ENCODE measurements at regions not wholly inside any gene's neighbourhood (a gene's known extent, or its start where the extent isn't known, plus 50 kb on each side); places are given as distances from the start of the nearest gene placed in this dataset.
"Not testable (repeated sequence)": the region's sequence is repeated elsewhere in the genome, so short reads cannot be mapped to it uniquely, and the experiment has no call there.

DNA sequence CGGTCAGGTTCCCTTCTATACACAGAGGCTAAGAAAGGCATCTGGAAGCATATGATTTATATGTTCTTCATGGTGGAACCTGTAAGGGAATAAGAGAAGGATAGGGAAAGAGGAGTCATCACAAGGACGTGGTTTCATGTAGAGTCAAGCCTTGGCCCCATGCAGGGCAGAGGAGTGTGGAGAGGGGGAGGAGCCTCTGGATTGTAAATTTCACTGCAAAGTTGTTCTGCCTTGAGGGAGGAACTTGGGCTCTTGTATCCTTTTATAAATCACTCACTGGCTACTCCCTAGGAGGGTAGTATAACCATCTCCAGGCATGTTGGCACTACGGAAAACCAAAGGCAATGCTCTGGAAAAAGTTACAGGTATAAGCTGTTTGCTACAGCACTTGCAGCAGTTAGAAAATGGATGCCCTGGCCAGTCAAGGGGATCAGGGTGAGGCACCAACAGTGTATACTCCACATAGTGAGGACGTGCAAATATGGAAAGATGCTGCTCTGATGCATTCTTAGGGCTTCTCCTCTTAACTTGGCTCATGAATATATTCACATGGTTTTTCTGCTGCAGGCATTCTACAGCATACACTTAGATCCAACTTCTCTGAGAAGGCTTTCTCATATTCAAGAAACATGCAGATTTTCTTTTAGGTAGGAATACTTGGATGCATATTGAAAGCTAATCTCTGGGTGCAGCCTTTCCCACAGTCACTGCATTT, 60.3 kb upstream of the ZNF81 start:
- Histone ChIP-seq H3K27ac (no peak overlapping the region), H3K27me3 (no peaks in the 10 kb centered on the region), H3K9ac (ENCODE audit: low read depth in 2 of 2, low read length in 2 of 2) (no peak overlapping the region), H3K4me3 (no peak overlapping the region), H3K9me3 (no peaks in the 10 kb centered on the region), H3K4me1 (no peaks in the 10 kb centered on the region), H3K36me3 (no peaks in the 10 kb centered on the region)
- TF ChIP-seq CTCF (IDR thresholded peaks at IDR 0.05) = no peak
- no peak for DNase-seq
- intact Hi-C loops (cut with DNase I) = no loop called here

- Histone ChIP-seq H3K4me1 (no peaks in the 10 kb centered on the region), H3K4me3 (no peak overlapping the region), H3K27ac (no peak overlapping the region), H3K36me3 (no peaks in the 10 kb centered on the region), H3K9ac (ENCODE audit: low read depth in 2 of 2, low read length in 2 of 2) (no peak overlapping the region), H3K9me3 (no peaks in the 10 kb centered on the region), H3K27me3 (no peaks in the 10 kb centered on the region)
- intact Hi-C loops (cut with DNase I) = no loop called here
- no peak for TF ChIP-seq CTCF (IDR thresholded peaks at IDR 0.05)
- DNase-seq = no peak
Observed at GRCh38 chrX:47772764-47773163, 63.9 kb upstream of the ZNF81 start.

DNA sequence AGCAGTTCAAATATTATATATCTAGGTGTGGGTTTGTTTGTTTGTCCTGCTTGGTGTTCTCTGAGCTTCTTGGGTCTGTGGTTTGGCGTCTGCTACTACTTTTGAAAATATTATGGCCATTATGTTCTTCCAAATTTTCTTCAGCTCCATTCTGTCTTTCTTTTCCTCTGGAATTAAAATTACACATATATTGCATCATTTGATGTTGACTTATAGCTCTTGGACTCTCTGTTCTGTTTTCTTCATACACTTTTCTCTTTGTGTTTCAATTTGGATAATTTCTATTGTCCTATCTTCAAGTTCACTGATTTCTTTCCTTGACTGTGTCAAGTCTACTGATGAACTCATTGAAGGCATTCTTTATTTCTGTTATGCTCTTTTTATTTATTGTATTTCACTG, 65.2 kb upstream of the ZNF81 start:
- H3K9me3 ChIP-seq = no peaks in the 10 kb centered on the region
- H3K27me3 ChIP-seq = no peaks in the 10 kb centered on the region
- H3K36me3 ChIP-seq = no peaks in the 10 kb centered on the region
- no peak overlapping the region for H3K4me3 ChIP-seq
- no peak for TF ChIP-seq CTCF (IDR thresholded peaks at IDR 0.05)
- no peak overlapping the region for H3K9ac ChIP-seq (ENCODE audit: low read depth in 2 of 2, low read length in 2 of 2)
- intact Hi-C loops (cut with DNase I) = no loop called here
- DNase-seq = no peak
- no peaks in the 10 kb centered on the region for H3K4me1 ChIP-seq
- no peak overlapping the region for H3K27ac ChIP-seq

DNA sequence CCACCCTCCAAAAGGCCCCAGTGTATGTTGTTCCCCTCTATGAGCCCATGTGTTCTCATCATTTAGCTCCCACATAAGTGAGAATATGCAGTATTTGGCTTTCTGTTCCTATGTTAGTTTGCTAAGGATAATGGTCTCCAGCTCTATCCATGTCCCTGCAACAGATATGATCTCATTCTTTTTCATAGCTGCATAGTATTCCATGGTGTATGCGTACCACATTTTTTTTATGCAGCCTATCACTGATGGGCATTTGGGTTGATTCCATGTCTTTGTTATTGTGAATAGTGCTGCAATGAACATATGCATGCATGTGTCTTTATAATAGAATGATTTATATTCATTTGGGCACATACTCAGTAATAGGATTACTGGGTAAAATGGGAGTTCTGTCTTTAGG, 73.9 kb upstream of the ZNF81 start:
- H3K9ac ChIP-seq (ENCODE audit: low read depth in 2 of 2, low read length in 2 of 2); H3K27me3 ChIP-seq; intact Hi-C loops (cut with DNase I); H3K4me3 ChIP-seq; H3K36me3 ChIP-seq; H3K27ac ChIP-seq; H3K4me1 ChIP-seq; DNase-seq; H3K9me3 ChIP-seq: not testable (repeated sequence)

DNA sequence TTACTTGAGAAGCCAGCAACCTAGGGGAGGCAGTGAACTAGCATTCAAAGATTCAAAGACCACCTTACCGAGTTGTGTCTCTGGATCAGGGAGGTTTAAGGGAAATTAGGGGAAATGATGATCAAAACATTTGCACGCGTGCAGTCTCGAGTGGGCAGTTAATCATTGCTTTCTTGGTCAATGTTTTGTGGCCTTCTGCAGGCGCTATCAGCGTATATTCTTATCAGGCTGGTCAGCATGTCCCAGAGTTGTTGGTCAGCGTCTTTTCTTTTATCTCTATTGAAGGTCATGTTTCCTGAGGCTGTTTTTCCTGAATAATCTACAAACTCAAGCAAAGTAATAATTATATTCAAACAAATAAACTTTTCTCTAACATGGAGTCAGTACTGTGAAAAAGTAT, 84.0 kb upstream of the ZNF81 start:
- intact Hi-C loops (cut with DNase I) = no loop called here
- DNase-seq = no peak
- H3K27me3 ChIP-seq = no peaks in the 10 kb centered on the region
- no peaks in the 10 kb centered on the region for H3K4me1 ChIP-seq
- H3K9me3 ChIP-seq = no peaks in the 10 kb centered on the region
- no peak for TF ChIP-seq CTCF (IDR thresholded peaks at IDR 0.05)
- no peak overlapping the region for H3K9ac ChIP-seq (ENCODE audit: low read depth in 2 of 2, low read length in 2 of 2)
- H3K27ac ChIP-seq = no peak overlapping the region
- H3K4me3 ChIP-seq = no peak overlapping the region
- H3K36me3 ChIP-seq = no peaks in the 10 kb centered on the region

DNA sequence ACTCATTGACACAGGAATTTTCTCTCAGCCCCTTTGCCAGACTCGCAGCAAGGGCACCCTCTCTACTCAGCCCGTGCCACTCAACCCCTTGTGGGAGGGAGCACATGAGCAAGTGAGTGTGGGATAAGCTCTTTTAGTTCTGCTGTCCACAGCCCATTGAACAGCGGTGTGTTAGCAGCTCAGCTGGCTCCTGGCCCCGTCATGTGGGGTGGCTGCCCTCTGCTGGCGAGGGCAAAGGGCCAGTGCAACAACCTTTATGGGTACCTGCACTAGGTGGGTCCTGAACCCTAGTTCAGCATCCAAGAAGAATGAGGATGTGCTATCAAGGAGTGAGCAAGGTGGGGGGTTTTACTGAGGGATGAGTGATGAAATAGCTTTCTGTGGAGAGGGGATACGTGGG, 85.0 kb upstream of the ZNF81 start:
- Histone ChIP-seq H3K27me3 (no peaks in the 10 kb centered on the region), H3K9ac (ENCODE audit: low read depth in 2 of 2, low read length in 2 of 2) (no peak overlapping the region), H3K9me3 (no peaks in the 10 kb centered on the region), H3K36me3 (no peaks in the 10 kb centered on the region), H3K27ac (no peak overlapping the region), H3K4me3 (no peak overlapping the region), H3K4me1 (no peaks in the 10 kb centered on the region)
- peak; percentile 26 for TF ChIP-seq CTCF (IDR thresholded peaks at IDR 0.05)
- peak; percentile 32 for DNase-seq
- intact Hi-C loops (cut with DNase I) = no loop called here
